WTC11 (cell line): ENCODE measurements at regions not wholly inside any gene's neighbourhood (a gene's known extent, or its start where the extent isn't known, plus 50 kb on each side); places are given as distances from the start of the nearest gene placed in this dataset.

ENCODE experiments used
- ATAC-seq: fragments of 200-7000 bp; cut with Tn5 transposase; 2 replicates; pipeline ENCODE4 v1.10.0; 2021; ENCODE audit warnings: mild to moderate bottlenecking, moderate library complexity
- CTCF ChIA-PET: fragments of 300-600 bp; sonication (Branson Sonifier 250); formaldehyde crosslinking; loops from one replicate; lab custom pipeline; 2021; ENCODE audit warnings: antibody characterized with exemption; lab: Charles Lee
- POLR2A ChIA-PET: fragments of 350-600 bp; sonication (Branson Sonifier 250); formaldehyde crosslinking; loops from one replicate; lab custom pipeline; 2021; ENCODE audit warnings: antibody characterized with exemption; lab: Charles Lee
- DNase-seq: peaks from one replicate; pipeline ENCODE4 v3.0.0; 2021; ENCODE audit warnings: low spot score
- H3K27ac Mint-ChIP-seq: 2 replicates; pipeline ENCODE4 v1.8.0; 2021; ENCODE audit warnings: mixed read lengths
- H3K27me3 Mint-ChIP-seq: 2 replicates; pipeline ENCODE4 v1.8.0; 2021; ENCODE audit warnings: low read depth, mild to moderate bottlenecking, moderate library complexity, mixed read lengths
- H3K36me3 Mint-ChIP-seq: 2 replicates; pipeline ENCODE4 v1.8.0; 2021; ENCODE audit warnings: mixed read lengths
- H3K4me1 Mint-ChIP-seq: 2 replicates; pipeline ENCODE4 v1.8.0; 2022; ENCODE audit warnings: mixed read lengths
- H3K4me3 Mint-ChIP-seq: 2 replicates; pipeline ENCODE4 v1.8.0; 2021; ENCODE audit warnings: mild to moderate bottlenecking, moderate library complexity, mixed read lengths
- H3K9me3 Mint-ChIP-seq: 2 replicates; pipeline ENCODE4 v1.8.0; 2021; ENCODE audit warnings: mixed read lengths
- CREB1 ChIP-seq: sonication (generic); formaldehyde crosslinking; IDR thresholded peaks from 2 replicates; pipeline ENCODE4 v1.8.0; 2023; ENCODE audit warnings: mild to moderate bottlenecking, missing genetic modification reagents
- ETV6 ChIP-seq: sonication (generic); formaldehyde crosslinking; IDR thresholded peaks from 2 replicates; pipeline ENCODE4 v1.8.1; 2022; ENCODE audit warnings: mild to moderate bottlenecking, missing genetic modification reagents
- MXD4 ChIP-seq: fragments of 250-450 bp; sonication (Bioruptor Pico); IDR thresholded peaks from 2 replicates; pipeline ENCODE4 v1.8.0; 2021; ENCODE audit warnings: mild to moderate bottlenecking, moderate library complexity, borderline replicate concordance
- NFATC4 ChIP-seq: fragments of 250-450 bp; sonication (Bioruptor Pico); IDR thresholded peaks from 2 replicates; pipeline ENCODE4 v1.9.0; 2021; ENCODE audit warnings: mild to moderate bottlenecking
- RELA ChIP-seq: sonication (generic); formaldehyde crosslinking; IDR thresholded peaks from 2 replicates; pipeline ENCODE4 v1.8.1; 2022; ENCODE audit warnings: missing genetic modification reagents, mild to moderate bottlenecking, borderline replicate concordance
- SMAD3 ChIP-seq: sonication (generic); formaldehyde crosslinking; IDR thresholded peaks from 2 replicates; pipeline ENCODE4 v1.8.0; 2022; ENCODE audit warnings: missing genetic modification reagents, mild to moderate bottlenecking, borderline replicate concordance
- TCF7 ChIP-seq: sonication (generic); formaldehyde crosslinking; IDR thresholded peaks from 2 replicates; pipeline ENCODE4 v1.8.0; 2022; ENCODE audit warnings: mild to moderate bottlenecking, low read depth, missing genetic modification reagents, moderate library complexity
- ZNF121 ChIP-seq: sonication (generic); formaldehyde crosslinking; IDR thresholded peaks from 2 replicates; pipeline ENCODE4 v1.8.0; 2023; ENCODE audit warnings: missing genetic modification reagents
- ZNF671 ChIP-seq: fragments of 250-450 bp; sonication (Bioruptor Pico); IDR thresholded peaks from 2 replicates; pipeline ENCODE4 v1.8.0; 2021; ENCODE audit warnings: mild to moderate bottlenecking
- TF ChIP-seq, protein P1 (sequence below): sonication (generic); formaldehyde crosslinking; IDR thresholded peaks from 2 replicates; pipeline ENCODE4 v1.8.1; 2023; ENCODE audit warnings: mild to moderate bottlenecking, missing genetic modification reagents, moderate library complexity
- TF ChIP-seq, protein P2 (sequence below): sonication (generic); formaldehyde crosslinking; IDR thresholded peaks from 2 replicates; pipeline ENCODE4 v1.8.1; 2022; ENCODE audit warnings: mild to moderate bottlenecking, moderate library complexity, missing genetic modification reagents
- TF ChIP-seq, protein P3 (sequence below): fragments of 200-600 bp; IDR thresholded peaks from 2 replicates; pipeline ENCODE4 v1.8.0; 2022; ENCODE audit warnings: antibody characterized with exemption
- TF ChIP-seq, protein P4 (sequence below): sonication (generic); formaldehyde crosslinking; IDR thresholded peaks from 2 replicates; pipeline ENCODE4 v1.8.0; 2022; ENCODE audit warnings: mild to moderate bottlenecking, missing genetic modification reagents

DNA sequence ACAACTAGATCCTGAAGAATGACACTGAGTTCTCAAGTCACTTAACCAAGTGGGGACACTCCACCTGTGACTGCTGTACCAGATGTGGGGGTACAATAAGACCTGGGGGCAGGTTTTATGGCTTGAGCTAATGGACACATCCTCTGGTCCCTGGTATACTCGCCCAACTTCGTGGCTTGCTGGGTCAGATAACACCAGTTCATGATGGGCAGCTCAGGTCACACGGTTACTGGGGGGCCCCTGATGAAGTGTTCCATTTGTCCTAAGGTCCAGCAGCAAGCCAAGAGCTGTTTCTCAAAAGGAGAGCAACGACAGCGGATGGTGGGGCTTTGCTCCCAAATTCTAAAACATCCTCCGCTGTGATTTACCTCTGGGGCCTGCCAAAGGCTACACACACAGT lies 1368.4 kb downstream of the BRD1 start:
- POLR2A ChIA-PET, result no interaction called here
- Mint-ChIP-seq H3K36me3 (no peaks in the 10 kb centered on the region), H3K27ac (no peak overlapping the region), H3K9me3 (no peaks in the 10 kb centered on the region), H3K27me3 (no peaks in the 10 kb centered on the region), H3K4me1 (0 out of 2 replicates have a peak, but pooled peaks cover 1% of the 10 kb centered on the region), H3K4me3 (no peak overlapping the region)
- no peak for DNase-seq
- CTCF ChIA-PET, result no interaction called here
- TF ChIP-seq TCF7, result no peak
- ATAC-seq, result no peak

DNA sequence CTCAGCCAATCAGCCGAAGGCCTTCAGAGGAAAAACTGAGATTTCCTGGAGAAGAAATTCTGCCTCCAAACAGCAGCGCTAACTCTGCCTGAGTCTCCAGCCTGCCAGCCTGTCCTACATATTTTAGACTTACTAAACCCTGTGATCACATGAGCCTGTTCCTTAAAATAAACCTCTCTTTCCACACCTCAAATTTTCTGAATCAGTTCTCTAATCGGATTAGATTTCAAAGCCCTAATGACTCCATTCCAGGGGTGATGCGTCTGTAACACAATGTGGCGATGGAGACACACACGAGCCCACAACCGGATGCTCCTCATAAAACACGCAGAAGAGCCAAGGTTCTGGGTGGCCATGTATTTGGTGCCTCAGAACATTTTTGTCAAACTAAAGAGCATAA lies 1371.2 kb downstream of the BRD1 start:
- Mint-ChIP-seq H3K4me3 (no peak overlapping the region), H3K36me3 (no peaks in the 10 kb centered on the region), H3K27me3 (no peaks in the 10 kb centered on the region), H3K9me3 (no peaks in the 10 kb centered on the region), H3K4me1 (no peaks in the 10 kb centered on the region), H3K27ac (no peak overlapping the region)
- ChIA-PET POLR2A (interaction anchor here (0.7 kb wide), 1 partner anchor 19 kb away, joined by 3 read pairs; no protein-coding TSS in a partner anchor), CTCF (no interaction called here)
- DNase-seq (no peak), ATAC-seq (no peak)
- TF ChIP-seq, protein P1, sequence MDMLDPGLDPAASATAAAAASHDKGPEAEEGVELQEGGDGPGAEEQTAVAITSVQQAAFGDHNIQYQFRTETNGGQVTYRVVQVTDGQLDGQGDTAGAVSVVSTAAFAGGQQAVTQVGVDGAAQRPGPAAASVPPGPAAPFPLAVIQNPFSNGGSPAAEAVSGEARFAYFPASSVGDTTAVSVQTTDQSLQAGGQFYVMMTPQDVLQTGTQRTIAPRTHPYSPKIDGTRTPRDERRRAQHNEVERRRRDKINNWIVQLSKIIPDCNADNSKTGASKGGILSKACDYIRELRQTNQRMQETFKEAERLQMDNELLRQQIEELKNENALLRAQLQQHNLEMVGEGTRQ (CRISPR knock-in tag), result peak; percentile 33; the same call in 1 of the 2 replicates
- TF ChIP-seq SMAD3 (CRISPR knock-in tag), result no peak

DNA sequence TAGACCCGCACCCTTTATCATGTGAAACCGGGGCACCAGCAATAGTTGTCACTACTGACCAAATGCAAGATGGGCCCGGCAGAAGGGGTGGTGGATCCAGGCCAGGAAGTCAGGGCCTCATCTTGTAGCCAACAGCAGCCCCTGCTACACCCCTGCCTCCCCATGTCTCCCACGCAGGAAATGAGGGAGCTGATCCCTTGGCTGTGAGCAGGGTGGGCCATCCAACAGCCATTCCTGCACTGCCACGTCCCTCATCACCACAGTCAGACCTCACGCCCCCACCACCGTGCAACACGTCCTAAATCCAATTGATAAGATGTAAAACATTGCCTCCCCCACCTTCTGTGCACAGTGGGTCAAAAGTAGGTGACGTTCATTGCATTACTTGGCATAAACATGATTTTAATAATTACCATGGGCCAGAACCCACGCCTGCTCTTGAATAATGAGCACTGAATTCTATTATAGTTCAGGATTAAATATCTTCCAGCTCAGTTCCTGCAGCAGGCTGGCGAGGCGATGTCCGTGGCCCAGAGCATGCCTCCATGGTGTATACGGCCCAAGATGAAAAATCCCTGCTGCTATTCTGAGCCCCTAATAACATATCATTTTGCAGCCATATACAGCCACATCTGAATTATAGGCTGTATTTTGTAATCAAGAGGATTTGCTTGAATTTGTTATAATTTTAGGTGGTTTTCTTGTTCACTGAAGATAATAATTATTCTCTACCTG lies 1373.8 kb downstream of the BRD1 start:
- Mint-ChIP-seq H3K27me3 (no peaks in the 10 kb centered on the region), H3K27ac (no peak overlapping the region), H3K4me3 (no peak overlapping the region), H3K9me3 (no peaks in the 10 kb centered on the region), H3K36me3 (no peaks in the 10 kb centered on the region), H3K4me1 (no peaks in the 10 kb centered on the region)
- ChIA-PET CTCF (no interaction called here), POLR2A (no interaction called here)
- TF ChIP-seq, protein P2, sequence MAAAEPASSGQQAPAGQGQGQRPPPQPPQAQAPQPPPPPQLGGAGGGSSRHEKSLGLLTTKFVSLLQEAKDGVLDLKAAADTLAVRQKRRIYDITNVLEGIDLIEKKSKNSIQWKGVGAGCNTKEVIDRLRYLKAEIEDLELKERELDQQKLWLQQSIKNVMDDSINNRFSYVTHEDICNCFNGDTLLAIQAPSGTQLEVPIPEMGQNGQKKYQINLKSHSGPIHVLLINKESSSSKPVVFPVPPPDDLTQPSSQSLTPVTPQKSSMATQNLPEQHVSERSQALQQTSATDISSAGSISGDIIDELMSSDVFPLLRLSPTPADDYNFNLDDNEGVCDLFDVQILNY (CRISPR knock-in tag), result no peak
- TF ChIP-seq, protein P3, sequence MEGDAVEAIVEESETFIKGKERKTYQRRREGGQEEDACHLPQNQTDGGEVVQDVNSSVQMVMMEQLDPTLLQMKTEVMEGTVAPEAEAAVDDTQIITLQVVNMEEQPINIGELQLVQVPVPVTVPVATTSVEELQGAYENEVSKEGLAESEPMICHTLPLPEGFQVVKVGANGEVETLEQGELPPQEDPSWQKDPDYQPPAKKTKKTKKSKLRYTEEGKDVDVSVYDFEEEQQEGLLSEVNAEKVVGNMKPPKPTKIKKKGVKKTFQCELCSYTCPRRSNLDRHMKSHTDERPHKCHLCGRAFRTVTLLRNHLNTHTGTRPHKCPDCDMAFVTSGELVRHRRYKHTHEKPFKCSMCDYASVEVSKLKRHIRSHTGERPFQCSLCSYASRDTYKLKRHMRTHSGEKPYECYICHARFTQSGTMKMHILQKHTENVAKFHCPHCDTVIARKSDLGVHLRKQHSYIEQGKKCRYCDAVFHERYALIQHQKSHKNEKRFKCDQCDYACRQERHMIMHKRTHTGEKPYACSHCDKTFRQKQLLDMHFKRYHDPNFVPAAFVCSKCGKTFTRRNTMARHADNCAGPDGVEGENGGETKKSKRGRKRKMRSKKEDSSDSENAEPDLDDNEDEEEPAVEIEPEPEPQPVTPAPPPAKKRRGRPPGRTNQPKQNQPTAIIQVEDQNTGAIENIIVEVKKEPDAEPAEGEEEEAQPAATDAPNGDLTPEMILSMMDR, result no peak
- no peak for ATAC-seq
- no peak for DNase-seq

DNA sequence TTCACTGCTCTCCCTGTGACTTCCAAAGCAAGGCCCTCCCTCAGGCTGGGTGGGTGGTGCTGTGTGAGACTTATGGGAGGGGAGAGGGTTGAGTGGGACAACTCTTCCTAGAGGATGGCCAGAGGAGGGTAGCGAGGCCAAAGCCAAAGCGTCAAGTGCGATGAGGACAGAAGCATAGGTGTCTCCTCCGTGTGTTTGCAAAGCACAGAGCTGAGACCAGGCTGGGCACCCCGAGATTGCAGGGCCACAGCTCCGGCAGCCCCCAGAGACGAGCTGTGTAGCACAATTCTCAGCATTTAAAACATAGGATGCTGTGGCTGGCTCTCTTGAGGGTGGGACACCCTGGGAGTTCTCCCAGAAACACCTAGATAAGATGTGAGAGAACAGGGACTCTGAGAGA lies 1374.5 kb downstream of the BRD1 start:
- Mint-ChIP-seq H3K27me3 (no peaks in the 10 kb centered on the region), H3K9me3 (no peaks in the 10 kb centered on the region), H3K4me3 (no peak overlapping the region), H3K36me3 (no peaks in the 10 kb centered on the region), H3K4me1 (no peaks in the 10 kb centered on the region), H3K27ac (no peak overlapping the region)
- CTCF ChIA-PET, result no interaction called here
- no peak for ATAC-seq
- DNase-seq, result no peak
- TF ChIP-seq RELA (CRISPR knock-in tag), result no peak
- TF ChIP-seq ZNF121 (CRISPR knock-in tag), result no peak
- TF ChIP-seq ZNF671, result no peak
- TF ChIP-seq ETV6 (CRISPR knock-in tag), result no peak
- TF ChIP-seq NFATC4 (CRISPR knock-in tag), result no peak
- TF ChIP-seq, protein P4, sequence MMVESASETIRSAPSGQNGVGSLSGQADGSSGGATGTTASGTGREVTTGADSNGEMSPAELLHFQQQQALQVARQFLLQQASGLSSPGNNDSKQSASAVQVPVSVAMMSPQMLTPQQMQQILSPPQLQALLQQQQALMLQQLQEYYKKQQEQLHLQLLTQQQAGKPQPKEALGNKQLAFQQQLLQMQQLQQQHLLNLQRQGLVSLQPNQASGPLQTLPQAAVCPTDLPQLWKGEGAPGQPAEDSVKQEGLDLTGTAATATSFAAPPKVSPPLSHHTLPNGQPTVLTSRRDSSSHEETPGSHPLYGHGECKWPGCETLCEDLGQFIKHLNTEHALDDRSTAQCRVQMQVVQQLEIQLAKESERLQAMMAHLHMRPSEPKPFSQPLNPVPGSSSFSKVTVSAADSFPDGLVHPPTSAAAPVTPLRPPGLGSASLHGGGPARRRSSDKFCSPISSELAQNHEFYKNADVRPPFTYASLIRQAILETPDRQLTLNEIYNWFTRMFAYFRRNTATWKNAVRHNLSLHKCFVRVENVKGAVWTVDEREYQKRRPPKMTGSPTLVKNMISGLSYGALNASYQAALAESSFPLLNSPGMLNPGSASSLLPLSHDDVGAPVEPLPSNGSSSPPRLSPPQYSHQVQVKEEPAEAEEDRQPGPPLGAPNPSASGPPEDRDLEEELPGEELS, result no peak
- no peak for TF ChIP-seq MXD4 (CRISPR knock-in tag)
- TF ChIP-seq CREB1, result no peak
- POLR2A ChIA-PET, result no interaction called here
